HFFc6 (cell line): ENCODE measurements at regions not wholly inside any gene's neighbourhood (a gene's known extent, or its start where the extent isn't known, plus 50 kb on each side); places are given as distances from the start of the nearest gene placed in this dataset.

Experiments used
- DNase-seq: peaks from one replicate; pipeline ENCODE4 v3.0.0-alpha.2; 2018
- H3K27ac Mint-ChIP-seq: 2 replicates; pipeline ENCODE4 v1.8.0; 2020; ENCODE audit warnings: mild to moderate bottlenecking, mixed read lengths
- H3K27me3 Mint-ChIP-seq: 2 replicates; pipeline ENCODE4 v1.8.0; 2021; ENCODE audit warnings: mild to moderate bottlenecking, moderate library complexity, mixed read lengths; ENCODE audit not compliant: insufficient read depth
- H3K36me3 Mint-ChIP-seq: 2 replicates; pipeline ENCODE4 v1.8.0; 2021; ENCODE audit warnings: low read depth, mixed read lengths
- H3K4me1 Mint-ChIP-seq: 2 replicates; pipeline ENCODE4 v1.8.0; 2020; ENCODE audit warnings: low read depth, mixed read lengths
- H3K4me3 Mint-ChIP-seq: 2 replicates; pipeline ENCODE4 v1.8.0; 2020; ENCODE audit warnings: mild to moderate bottlenecking, moderate library complexity, mixed read lengths
- H3K9me3 Mint-ChIP-seq: 2 replicates; pipeline ENCODE4 v1.8.0; 2020; ENCODE audit warnings: mild to moderate bottlenecking, mixed read lengths
- CTCF ChIP-seq: fragments of 200-600 bp; sonication (generic); IDR thresholded peaks from 2 replicates; pipeline ENCODE4 v1.5.0; 2021; ENCODE audit warnings: antibody characterized with exemption, mild to moderate bottlenecking

DNA sequence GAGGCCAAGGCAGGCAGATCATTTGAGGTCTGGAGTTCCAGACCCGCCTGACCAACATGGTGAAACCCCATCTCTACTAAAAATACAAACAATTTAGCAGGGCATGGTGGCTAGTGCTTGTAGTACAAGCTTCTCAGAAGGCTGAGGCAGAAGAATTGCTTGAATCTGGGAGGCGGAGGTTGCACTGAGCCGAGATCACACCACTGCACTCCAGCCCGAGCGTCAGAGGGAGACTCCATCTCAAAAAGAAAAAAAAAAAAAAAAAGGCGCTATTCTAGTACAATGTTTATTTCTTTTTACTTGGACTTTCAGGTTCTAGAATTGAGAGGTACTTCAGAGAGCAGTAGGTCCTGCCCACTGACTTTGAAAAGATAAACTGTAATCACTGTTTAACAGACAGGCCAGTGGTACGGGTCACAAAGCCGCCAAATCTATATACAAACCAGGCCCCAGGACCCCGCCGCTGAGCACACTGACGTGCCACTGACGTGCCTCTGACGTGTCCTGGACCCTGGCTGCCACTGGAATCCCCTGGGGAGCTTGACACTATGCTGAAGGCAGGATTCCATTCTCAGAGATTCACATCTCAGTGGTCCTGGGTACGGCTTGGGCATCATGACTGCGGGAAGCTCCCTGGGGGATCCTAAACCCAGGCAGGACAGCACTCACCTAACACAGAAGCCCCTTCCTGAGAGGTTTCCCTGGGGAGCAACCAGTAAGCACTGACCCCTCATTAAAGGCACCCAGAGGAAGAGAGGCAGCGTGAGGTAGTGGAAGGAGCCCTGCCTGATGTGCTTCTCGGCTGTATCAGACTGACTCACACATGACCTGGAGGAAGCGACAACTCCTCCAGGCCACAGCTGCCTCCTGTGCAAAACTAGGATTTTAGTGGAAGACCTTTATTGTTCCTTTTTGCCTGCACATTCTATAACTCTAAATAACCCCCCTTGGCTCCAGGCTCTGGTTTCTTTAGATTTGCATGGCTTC, 197.8 kb upstream of the MEIS1 start:
- no peak for TF ChIP-seq CTCF
- no peak for DNase-seq
- no peaks in the 10 kb centered on the region for H3K36me3 Mint-ChIP-seq
- peaks cover 12% of the 10 kb centered on the region; the same call in 1 of the 2 replicates for H3K9me3 Mint-ChIP-seq
- H3K27me3 Mint-ChIP-seq = peaks cover 10% of the 10 kb centered on the region
- no peak overlapping the region for H3K4me3 Mint-ChIP-seq
- H3K4me1 Mint-ChIP-seq = no peaks in the 10 kb centered on the region
- H3K27ac Mint-ChIP-seq = no peak overlapping the region

DNA sequence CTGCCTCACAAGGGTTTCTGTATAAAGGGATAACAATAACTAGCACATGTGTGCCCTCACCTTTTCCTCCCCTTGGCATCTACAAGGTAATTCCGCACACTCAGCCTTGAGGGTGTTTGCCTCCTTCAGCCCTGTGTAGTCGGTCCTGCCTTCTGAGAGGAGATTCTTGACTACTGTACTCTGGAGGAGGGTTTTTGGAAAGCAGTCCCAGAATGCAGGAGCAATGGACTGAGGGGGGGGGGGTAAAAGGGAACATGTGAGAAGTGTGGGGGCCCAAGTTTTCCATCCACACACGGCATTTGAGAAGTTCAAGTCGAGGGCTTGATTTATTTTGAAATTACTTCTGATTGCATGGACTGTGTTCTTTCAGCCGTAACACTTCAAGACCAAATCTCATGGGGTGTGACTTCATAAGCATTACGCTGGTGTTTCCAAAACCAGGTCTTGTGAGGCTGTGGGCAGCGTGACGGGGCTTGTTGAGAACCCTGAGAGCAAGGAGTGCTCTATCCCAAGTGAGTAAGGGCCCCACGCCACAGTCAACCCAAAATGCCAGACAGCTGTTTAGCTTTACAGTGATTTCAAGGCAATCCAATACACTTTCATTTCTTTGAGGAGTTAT, 198.7 kb upstream of the MEIS1 start:
- no peak overlapping the region for H3K27ac Mint-ChIP-seq
- H3K27me3 Mint-ChIP-seq = peaks cover 8% of the 10 kb centered on the region
- DNase-seq = no peak
- H3K4me1 Mint-ChIP-seq = no peaks in the 10 kb centered on the region
- peaks cover 12% of the 10 kb centered on the region; the same call in 1 of the 2 replicates for H3K9me3 Mint-ChIP-seq
- H3K36me3 Mint-ChIP-seq = no peaks in the 10 kb centered on the region
- no peak overlapping the region for H3K4me3 Mint-ChIP-seq
- TF ChIP-seq CTCF = no peak

DNA sequence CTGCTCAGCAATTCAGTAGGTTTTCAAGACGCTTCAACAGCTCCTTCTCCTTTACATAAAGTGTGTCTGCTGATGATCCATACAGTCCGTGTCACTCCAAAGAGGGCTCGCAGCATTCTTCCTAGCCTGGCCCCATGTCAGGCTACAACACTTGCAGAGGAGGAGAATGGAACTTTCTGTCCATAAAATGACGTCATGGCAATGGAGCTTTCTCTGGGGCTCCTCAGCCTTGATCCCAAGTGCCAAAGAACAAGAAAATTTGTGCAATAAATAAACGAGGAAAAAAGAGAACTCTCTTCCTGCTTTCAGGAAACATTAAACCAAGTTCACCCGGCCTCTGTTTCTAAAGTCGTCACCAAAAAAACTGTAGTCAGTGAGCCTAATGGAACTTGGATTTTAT, 199.5 kb upstream of the MEIS1 start:
- no peaks in the 10 kb centered on the region for H3K36me3 Mint-ChIP-seq
- no peak for TF ChIP-seq CTCF
- H3K4me3 Mint-ChIP-seq = no peak overlapping the region
- H3K27me3 Mint-ChIP-seq = peaks cover 8% of the 10 kb centered on the region
- no peak overlapping the region for H3K27ac Mint-ChIP-seq
- peaks cover 12% of the 10 kb centered on the region; the same call in 1 of the 2 replicates for H3K9me3 Mint-ChIP-seq
- no peak for DNase-seq
- H3K4me1 Mint-ChIP-seq = no peaks in the 10 kb centered on the region

GRCh38 chr2:66233981-66234380, 200.9 kb upstream of the MEIS1 start:
- H3K27me3 Mint-ChIP-seq = peaks cover 10% of the 10 kb centered on the region
- H3K9me3 Mint-ChIP-seq = peaks cover 12% of the 10 kb centered on the region; the same call in 1 of the 2 replicates
- H3K27ac Mint-ChIP-seq = no peak overlapping the region
- no peaks in the 10 kb centered on the region for H3K36me3 Mint-ChIP-seq
- no peak overlapping the region for H3K4me3 Mint-ChIP-seq
- no peak for DNase-seq
- TF ChIP-seq CTCF = no peak
- H3K4me1 Mint-ChIP-seq = no peaks in the 10 kb centered on the region

DNA sequence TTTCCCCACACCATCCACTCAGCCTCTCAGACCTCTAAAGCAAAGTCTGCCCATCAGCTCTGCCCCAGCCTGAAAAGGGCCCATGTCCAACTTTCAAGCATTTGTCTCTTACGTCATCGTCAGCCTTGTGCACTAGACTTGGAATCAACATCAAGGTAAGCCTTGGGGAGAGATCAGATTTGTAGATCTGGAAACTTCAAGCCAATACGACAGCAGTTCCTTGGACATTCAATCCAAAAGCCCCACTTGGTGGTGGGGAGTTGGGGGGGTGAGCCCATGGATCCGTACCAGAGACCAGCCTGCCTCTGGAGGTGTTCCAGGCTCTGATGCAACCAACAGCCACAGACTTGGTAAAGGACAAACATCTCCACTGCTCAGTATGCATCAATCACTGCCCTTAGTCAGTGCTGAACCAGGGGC, 206.8 kb upstream of the MEIS1 start:
- Mint-ChIP-seq H3K27me3 (peaks cover 2% of the 10 kb centered on the region; the same call in 1 of the 2 replicates), H3K9me3 (peaks cover 7% of the 10 kb centered on the region; the same call in 1 of the 2 replicates), H3K4me1 (no peaks in the 10 kb centered on the region), H3K36me3 (no peaks in the 10 kb centered on the region), H3K4me3 (no peak overlapping the region), H3K27ac (no peak overlapping the region)
- no peak for DNase-seq
- TF ChIP-seq CTCF = no peak
